Heart left ventricle (tissue), 13 donors: ENCODE measurements at regions not wholly inside any gene's neighbourhood (a gene's known extent, or its start where the extent isn't known, plus 50 kb on each side); places are given as distances from the start of the nearest gene placed in this dataset.

ENCODE experiments used
- POLR2A ChIP-seq, 2 donors: fragments of 450-650 bp; IDR thresholded peaks; one replicate each; pipeline ENCODE4 v1.6.1; 2017; ENCODE audit warnings: antibody characterized with exemption in 2 of 2, mild to moderate bottlenecking in 2 of 2, moderate library complexity in 2 of 2
- TF ChIP-seq, protein P1 (sequence below), 12 donors: fragments of 200-600 bp; sonication (generic) in 4 of 12; IDR thresholded peaks; one replicate each; pipeline versions ENCODE4 v1.5.0 to v1.8.0; 2018 to 2022; ENCODE audit warnings: antibody characterized with exemption in 12 of 12, mild to moderate bottlenecking in 5 of 12
- donor health status: ischemic (EF 13 %, LVEDD 7.1; RV severe dilation, severe dysfunction).
- donor health status: DM: no; HTN: yes; CAD: no.
- donor health status: DM: no; HTN: no; CAD: no.
- donor health status: ischemic (EF 25% LVEDD 6.9; RV normal size, moderate dysfunction).
- donor health status: ischemic (EF 25% LVEDD 5.7; RV mildly dilated, moderate dysfunction).
- donor health status: ischemic (EF 35%, LVEDD 5.7; RV mildly dilated, moderate dysfunction).
- donor health status: nonischemic (EF 11% LVEDD 7.7; RV severe dilation, severe dysfunction).
- donor health status: DM: yes; HTN: yes; CAD: no.
- donor health status: PGD.
- donor health status: ischemic (EF 29% LVEDD 5.4; RV normal size, mild dysfunction).
- donor health status: nonischemic (EF 23%, LVEDD 6.1; RV moderate dilation, normal function).

DNA sequence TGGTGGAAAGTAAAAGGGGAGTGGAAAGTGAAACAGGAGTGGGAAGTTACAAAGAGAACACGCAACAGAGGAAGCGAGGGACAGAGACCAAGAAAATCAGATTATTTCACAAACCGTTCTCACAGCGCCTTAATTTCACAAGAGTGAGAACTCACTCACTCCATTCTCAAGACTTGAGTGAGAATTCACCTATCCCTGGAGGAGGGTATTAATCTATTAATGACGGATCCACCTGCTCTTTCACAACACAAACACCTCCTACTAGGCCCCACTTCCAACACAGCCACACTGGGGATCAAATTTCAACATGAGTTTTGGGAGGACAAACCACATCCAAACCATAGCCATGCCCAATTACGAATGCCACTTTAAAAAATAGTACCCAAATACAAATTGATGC, 297.6 kb downstream of the GPAM start:
- TF ChIP-seq, protein P1, sequence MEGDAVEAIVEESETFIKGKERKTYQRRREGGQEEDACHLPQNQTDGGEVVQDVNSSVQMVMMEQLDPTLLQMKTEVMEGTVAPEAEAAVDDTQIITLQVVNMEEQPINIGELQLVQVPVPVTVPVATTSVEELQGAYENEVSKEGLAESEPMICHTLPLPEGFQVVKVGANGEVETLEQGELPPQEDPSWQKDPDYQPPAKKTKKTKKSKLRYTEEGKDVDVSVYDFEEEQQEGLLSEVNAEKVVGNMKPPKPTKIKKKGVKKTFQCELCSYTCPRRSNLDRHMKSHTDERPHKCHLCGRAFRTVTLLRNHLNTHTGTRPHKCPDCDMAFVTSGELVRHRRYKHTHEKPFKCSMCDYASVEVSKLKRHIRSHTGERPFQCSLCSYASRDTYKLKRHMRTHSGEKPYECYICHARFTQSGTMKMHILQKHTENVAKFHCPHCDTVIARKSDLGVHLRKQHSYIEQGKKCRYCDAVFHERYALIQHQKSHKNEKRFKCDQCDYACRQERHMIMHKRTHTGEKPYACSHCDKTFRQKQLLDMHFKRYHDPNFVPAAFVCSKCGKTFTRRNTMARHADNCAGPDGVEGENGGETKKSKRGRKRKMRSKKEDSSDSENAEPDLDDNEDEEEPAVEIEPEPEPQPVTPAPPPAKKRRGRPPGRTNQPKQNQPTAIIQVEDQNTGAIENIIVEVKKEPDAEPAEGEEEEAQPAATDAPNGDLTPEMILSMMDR (IDR thresholded peaks at IDR 0.05), result no peak
- TF ChIP-seq POLR2A (IDR thresholded peaks at IDR 0.05), result no peak
